Posterior cingulate gyrus (tissue), 11 donors: ENCODE measurements at regions not wholly inside any gene's neighbourhood (a gene's known extent, or its start where the extent isn't known, plus 50 kb on each side); places are given as distances from the start of the nearest gene placed in this dataset.
"Not testable (repeated sequence)": the region's sequence is repeated elsewhere in the genome, so short reads cannot be mapped to it uniquely, and the experiment has no call there.

Source experiments
- DNase-seq, 10 donors: peaks; one replicate each; pipeline versions ENCODE4 v3.0.0 to v3.0.0-alpha.2; 2020 to 2021; ENCODE audit warnings: mixed read lengths in 3 of 10
- intact Hi-C: fragments of 100-400 bp; cut with DNase I; formaldehyde crosslinking; loops from one replicate; pipeline ENCODE4 v1.15.1; 2023

- intact Hi-C loops, result not testable (repeated sequence)
- DNase-seq, result peak in 4 of 10 donors; percentile 8 to 77 (median 48)
These were observed 399.2 kb downstream of the GOLGA6L6 start for GRCh38 chr15:20142410-20142809.

DNA sequence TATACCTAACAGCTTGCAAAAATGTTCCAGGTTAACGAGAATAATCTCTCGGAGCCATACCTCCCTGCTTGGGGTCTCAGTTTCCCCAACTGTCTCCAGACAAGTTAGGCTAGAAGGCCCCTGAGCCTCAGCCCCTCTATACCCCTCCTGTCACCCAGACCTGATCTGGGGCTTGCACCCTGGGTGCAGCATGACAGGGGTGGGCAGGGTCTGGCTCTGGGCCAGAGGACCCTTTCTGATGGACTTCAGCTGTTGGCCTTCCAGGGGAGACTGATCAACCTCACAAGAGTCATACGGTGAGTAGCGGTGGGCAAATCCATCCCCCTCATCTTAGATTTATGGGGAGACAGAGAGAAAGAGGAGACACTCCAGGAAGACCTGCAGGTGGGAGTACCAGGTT lies 416.9 kb downstream of the GOLGA6L6 start:
- DNase-seq, result peak in 2 of 10 donors; percentile 10 to 14
- intact Hi-C loops, result not testable (repeated sequence)

DNA sequence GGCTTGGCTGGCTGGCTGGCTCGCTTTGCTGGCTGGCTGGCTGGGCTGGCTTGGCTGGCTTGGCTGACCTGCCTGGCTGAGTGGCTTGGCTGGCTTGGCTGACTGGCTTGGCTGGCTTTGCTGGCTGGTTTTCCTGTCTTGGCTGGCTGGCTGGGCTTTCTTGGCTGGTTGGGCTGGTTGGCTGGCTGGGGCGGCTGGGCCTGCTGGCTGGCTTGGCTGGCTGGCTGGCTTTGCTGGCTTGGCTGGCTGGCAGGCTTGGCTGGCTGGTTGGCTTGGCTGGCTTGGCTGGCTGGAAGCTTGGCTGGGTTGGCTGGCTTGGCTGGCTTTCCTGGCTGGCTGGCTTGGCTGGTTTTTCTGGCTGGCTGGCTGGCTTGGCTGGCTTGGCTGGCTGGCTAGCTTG lies 435.6 kb downstream of the GOLGA6L6 start:
- peak in 8 of 10 donors; percentile 9 to 91 (median 30) for DNase-seq
- intact Hi-C loops, result no loop called here

- intact Hi-C loops, result not testable (repeated sequence)
- DNase-seq, result peak in 5 of 10 donors; percentile 7 to 89 (median 75)
These were observed 436.3 kb downstream of the GOLGA6L6 start for GRCh38 chr15:20105011-20105990.

GRCh38 chr15:20104551-20104950 lies 437.0 kb downstream of the GOLGA6L6 start:
- peak in 8 of 10 donors; percentile 9 to 95 (median 50) for DNase-seq
- intact Hi-C loops, result not testable (repeated sequence)

GRCh38 chr15:20102862-20103261 lies 438.7 kb downstream of the GOLGA6L6 start:
- peak in 8 of 10 donors; percentile 20 to 95 (median 53) for DNase-seq
- intact Hi-C loops, result not testable (repeated sequence)

DNA sequence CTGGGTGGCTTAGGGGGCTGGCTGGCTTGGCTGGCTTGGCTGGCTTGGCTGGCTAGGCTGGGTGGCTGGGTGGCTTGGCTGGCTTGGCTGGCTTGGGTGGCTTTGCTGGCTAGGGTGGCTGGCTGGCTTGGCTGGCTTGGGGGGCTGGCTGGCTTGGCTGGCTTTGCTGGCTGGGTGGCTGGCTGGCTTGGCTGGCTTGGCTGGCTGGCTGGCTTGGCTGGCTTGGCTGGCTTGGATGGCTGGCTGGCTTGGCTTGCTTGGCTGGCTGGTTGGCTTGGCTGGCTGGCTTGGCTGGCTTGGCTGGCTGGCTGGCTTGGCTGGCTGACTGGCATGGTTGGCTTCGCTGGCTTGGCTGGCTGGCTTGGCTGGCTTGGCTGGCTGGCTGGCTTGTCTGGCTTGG lies 439.4 kb downstream of the GOLGA6L6 start:
- intact Hi-C loops, result not testable (repeated sequence)
- DNase-seq, result peak in 7 of 10 donors; percentile 9 to 94 (median 76)

DNA sequence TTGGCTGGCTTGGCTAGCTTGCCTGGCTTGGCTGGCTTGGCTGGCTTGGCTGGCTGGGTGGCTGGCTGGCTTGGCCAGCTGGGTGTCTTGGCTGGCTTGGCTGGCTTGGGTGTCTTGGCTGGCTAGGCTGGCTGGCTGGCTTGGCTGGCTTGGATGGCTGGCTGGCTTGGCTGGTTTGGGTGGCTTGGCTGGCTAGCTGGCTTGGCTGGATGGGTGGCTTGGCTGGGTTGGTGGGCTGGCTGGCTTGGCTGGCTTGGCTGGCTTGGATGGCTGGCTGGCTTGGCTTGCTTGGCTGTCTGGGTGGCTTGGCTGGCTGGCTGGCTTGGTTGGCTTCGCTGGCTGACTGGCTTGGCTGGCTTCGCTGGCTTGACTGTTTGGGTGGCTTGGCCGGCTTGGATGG lies 440.3 kb downstream of the GOLGA6L6 start:
- intact Hi-C loops, DNase-seq: not testable (repeated sequence)

GRCh38 chr15:20100604-20101270 lies 440.9 kb downstream of the GOLGA6L6 start:
- intact Hi-C loops, DNase-seq: not testable (repeated sequence)

- intact Hi-C loops, result not testable (repeated sequence)
- peak in 1 of 10 donors; percentile 8 for DNase-seq
These were observed 445.8 kb downstream of the GOLGA6L6 start for GRCh38 chr15:20095699-20096303.

- peak in 3 of 10 donors; percentile 10 to 41 (median 28) for DNase-seq
- intact Hi-C loops, result not testable (repeated sequence)
These were observed 452.1 kb downstream of the GOLGA6L6 start for GRCh38 chr15:20089541-20089940.

DNA sequence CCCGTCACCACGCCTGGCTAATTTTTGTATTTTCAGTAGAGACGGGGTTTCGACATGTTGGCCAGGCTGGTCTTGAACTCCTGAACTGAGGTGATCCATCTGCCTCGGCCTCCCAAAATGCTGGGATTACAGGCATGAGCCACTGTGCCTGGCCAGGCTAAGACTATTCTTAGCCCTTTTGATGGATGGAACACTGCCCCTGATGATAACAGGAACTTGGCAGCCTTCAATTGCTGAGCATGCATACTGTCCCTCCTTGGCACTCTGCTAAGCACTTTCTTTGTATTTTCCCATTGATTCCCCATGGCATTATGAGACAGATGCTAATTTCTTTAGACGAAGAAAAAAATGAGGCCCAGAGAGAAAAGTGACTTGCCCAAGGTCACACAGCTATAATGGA lies 457.6 kb downstream of the GOLGA6L6 start:
- DNase-seq, intact Hi-C loops: not testable (repeated sequence)

GRCh38 chr15:20074082-20074481 lies 467.5 kb downstream of the GOLGA6L6 start:
- DNase-seq, result peak in 4 of 10 donors; percentile 6 to 84 (median 43)
- intact Hi-C loops, result not testable (repeated sequence)

GRCh38 chr15:20069043-20069442 lies 472.6 kb downstream of the GOLGA6L6 start:
- peak in 3 of 10 donors; percentile 28 to 61 (median 39) for DNase-seq
- intact Hi-C loops, result not testable (repeated sequence)

DNA sequence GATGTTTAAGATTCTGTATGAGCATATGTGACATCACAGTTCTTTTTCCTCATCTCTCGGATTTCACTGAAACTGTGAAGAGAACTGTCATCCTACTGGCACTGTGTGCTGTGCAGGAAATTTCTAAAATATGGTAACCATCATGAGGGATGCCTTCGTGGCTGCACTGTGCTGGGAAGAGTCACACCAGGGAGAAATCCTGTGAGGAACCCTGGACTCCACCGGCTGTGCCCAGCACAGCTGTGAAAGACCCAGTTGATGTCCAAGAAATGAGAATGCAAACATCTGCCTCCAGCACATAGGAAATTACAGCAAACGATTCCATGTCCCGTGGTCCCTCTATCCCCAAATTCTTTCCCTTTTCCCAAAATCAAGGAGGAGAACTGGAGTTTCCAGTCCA lies 475.4 kb downstream of the GOLGA6L6 start:
- peak in 2 of 10 donors; percentile 51 to 69 for DNase-seq
- intact Hi-C loops, result not testable (repeated sequence)

DNA sequence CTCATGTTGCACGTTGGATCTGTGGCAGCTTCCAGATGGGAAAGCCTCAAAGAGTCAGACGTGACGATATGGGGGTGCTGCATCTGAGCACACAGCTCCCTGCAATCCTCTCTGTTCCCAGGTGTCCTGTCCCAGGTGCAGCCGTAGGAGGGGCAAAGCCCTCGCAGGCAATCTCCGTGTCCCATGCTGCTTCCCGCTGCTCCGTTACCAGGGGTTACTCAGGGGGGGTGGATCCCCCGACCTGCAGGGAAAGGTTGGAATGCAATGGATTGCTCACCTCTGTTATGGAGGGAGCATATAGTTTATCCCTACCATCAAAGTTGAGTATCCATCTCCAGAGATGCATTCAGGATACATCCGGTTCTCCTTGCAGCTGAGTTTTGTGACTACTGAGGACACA lies 476.1 kb downstream of the GOLGA6L6 start:
- intact Hi-C loops, result not testable (repeated sequence)
- DNase-seq, result peak in 2 of 10 donors; percentile 50 to 70

GRCh38 chr15:20063167-20063566 lies 478.4 kb downstream of the GOLGA6L6 start:
- DNase-seq, result peak in 2 of 10 donors; percentile 27 to 37
- intact Hi-C loops, result not testable (repeated sequence)

GRCh38 chr15:20060838-20061237 lies 480.8 kb downstream of the GOLGA6L6 start:
- intact Hi-C loops, result not testable (repeated sequence)
- DNase-seq, result peak in 4 of 10 donors; percentile 26 to 85 (median 57)

DNA sequence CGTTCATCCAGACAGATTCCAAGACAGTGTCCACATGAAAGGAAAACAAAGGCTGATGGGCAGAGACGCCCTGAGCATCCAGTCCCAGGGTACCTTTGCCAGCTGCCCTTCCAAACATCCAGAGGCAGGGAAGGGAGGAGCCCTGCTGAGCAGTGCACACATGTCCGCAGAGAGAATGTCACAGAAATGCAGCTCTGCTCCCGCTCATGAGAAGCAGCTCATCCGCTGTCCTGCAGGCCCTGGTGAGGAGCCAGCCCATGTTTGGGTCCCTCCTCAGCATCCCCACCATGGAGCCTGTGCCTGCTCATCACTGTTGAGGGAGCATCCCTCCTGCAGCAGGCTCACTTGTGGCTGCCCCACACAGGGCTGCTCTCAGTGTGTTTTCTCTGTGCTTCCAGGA lies 484.7 kb downstream of the GOLGA6L6 start:
- peak in 3 of 10 donors; percentile 5 to 47 (median 19) for DNase-seq
- intact Hi-C loops, result not testable (repeated sequence)

- intact Hi-C loops, result not testable (repeated sequence)
- DNase-seq, result peak in 2 of 10 donors; percentile 31 to 37
These were observed 485.7 kb downstream of the GOLGA6L6 start for GRCh38 chr15:20055921-20056320.
